GM19467 (cell line): ENCODE measurements at regions not wholly inside any gene's neighbourhood (a gene's known extent, or its start where the extent isn't known, plus 50 kb on each side); places are given as distances from the start of the nearest gene placed in this dataset.

Experiments
- ATAC-seq: cut with Tn5 transposase; IDR thresholded peaks from one replicate; pipeline ENCODE4 v1.9.1; 2021; ENCODE audit warnings: mild to moderate bottlenecking, moderate library complexity; ENCODE audit not compliant: unreplicated experiment

- ATAC-seq: no peak
These were observed 1299.2 kb upstream of the SLC10A2 start for GRCh38 chr13:104365430-104365829.

- no peak for ATAC-seq
These were observed 1291.6 kb upstream of the SLC10A2 start for GRCh38 chr13:104357672-104358354.

GRCh38 chr13:104357174-104357573 is 1291.0 kb upstream of the SLC10A2 start:
- no peak for ATAC-seq

GRCh38 chr13:104355041-104355670 is 1288.9 kb upstream of the SLC10A2 start:
- ATAC-seq: no peak

- no peak for ATAC-seq
These were observed 1261.0 kb upstream of the SLC10A2 start for GRCh38 chr13:104327211-104327610.

GRCh38 chr13:104326523-104326922 is 1260.3 kb upstream of the SLC10A2 start:
- no peak for ATAC-seq

- no peak for ATAC-seq
These were observed 1255.5 kb upstream of the SLC10A2 start for GRCh38 chr13:104321756-104322155.

GRCh38 chr13:104320446-104320845 is 1254.2 kb upstream of the SLC10A2 start:
- ATAC-seq: no peak

- ATAC-seq: no peak
These were observed 1251.9 kb upstream of the SLC10A2 start for GRCh38 chr13:104318121-104318520.

GRCh38 chr13:104315606-104316005 is 1249.4 kb upstream of the SLC10A2 start:
- ATAC-seq: no peak

- ATAC-seq: no peak
These were observed 1248.8 kb upstream of the SLC10A2 start for GRCh38 chr13:104314926-104315535.

- ATAC-seq: no peak
These were observed 1248.1 kb upstream of the SLC10A2 start for GRCh38 chr13:104314321-104314720.

GRCh38 chr13:104310861-104311260 is 1244.6 kb upstream of the SLC10A2 start:
- ATAC-seq: no peak

- no peak for ATAC-seq
These were observed 1243.2 kb upstream of the SLC10A2 start for GRCh38 chr13:104309431-104309830.

GRCh38 chr13:104301171-104301975 is 1235.2 kb upstream of the SLC10A2 start:
- no peak for ATAC-seq

- ATAC-seq: no peak
These were observed 1230.9 kb upstream of the SLC10A2 start for GRCh38 chr13:104297075-104297474.

- ATAC-seq: no peak
These were observed 1230.1 kb upstream of the SLC10A2 start for GRCh38 chr13:104296286-104296685.

GRCh38 chr13:104295537-104295936 is 1229.3 kb upstream of the SLC10A2 start:
- no peak for ATAC-seq

GRCh38 chr13:104289400-104289799 is 1223.2 kb upstream of the SLC10A2 start:
- ATAC-seq: no peak

GRCh38 chr13:104288496-104288895 is 1222.3 kb upstream of the SLC10A2 start:
- ATAC-seq: no peak

GRCh38 chr13:104286566-104287290 is 1220.5 kb upstream of the SLC10A2 start:
- ATAC-seq: no peak
